DOHH2 (cell line): ENCODE measurements at regions not wholly inside any gene's neighbourhood (a gene's known extent, or its start where the extent isn't known, plus 50 kb on each side); places are given as distances from the start of the nearest gene placed in this dataset.

Experiments
- H3F3A ChIP-seq: fragments of 200-600 bp; sonication (generic), shearing (Covaris generic); 2 replicates; pipeline ENCODE4 v1.6.0; 2016; ENCODE audit warnings: antibody characterized with exemption, mild to moderate bottlenecking; ENCODE audit not compliant: control insufficient read depth, insufficient read depth
- H3K27ac ChIP-seq: fragments of 200-600 bp; sonication (generic); 2 replicates; pipeline ENCODE4 v1.5.1; 2014; ENCODE audit warnings: low read depth, mild to moderate bottlenecking, low read length, moderate library complexity
- H3K27me3 ChIP-seq: fragments of 200-600 bp; sonication (generic); 2 replicates; pipeline ENCODE4 v1.6.1; 2014; ENCODE audit warnings: mild to moderate bottlenecking, low read length, mixed read lengths; ENCODE audit not compliant: control insufficient read depth
- H3K36me3 ChIP-seq: fragments of 200-600 bp; sonication (generic); 2 replicates; pipeline ENCODE4 v1.6.1; 2014; ENCODE audit warnings: mild to moderate bottlenecking, low read length, moderate library complexity, mixed read lengths; ENCODE audit not compliant: control insufficient read depth
- H3K4me1 ChIP-seq: fragments of 200-600 bp; sonication (generic); 2 replicates; pipeline ENCODE4 v1.6.1; 2014; ENCODE audit warnings: mild to moderate bottlenecking, low read length, mixed read lengths; ENCODE audit not compliant: control insufficient read depth
- H3K4me2 ChIP-seq: fragments of 200-600 bp; sonication (generic); 2 replicates; pipeline ENCODE4 v1.6.0; 2014; ENCODE audit warnings: mild to moderate bottlenecking, low read length, moderate library complexity
- H3K4me3 ChIP-seq: fragments of 200-600 bp; sonication (generic); 2 replicates; pipeline ENCODE4 v1.5.1; 2014; ENCODE audit warnings: mild to moderate bottlenecking, low read length, mixed read lengths
- H3K79me2 ChIP-seq: fragments of 200-600 bp; sonication (generic); 2 replicates; pipeline ENCODE4 v1.6.1; 2014; ENCODE audit warnings: mild to moderate bottlenecking, low read length, mixed read lengths; ENCODE audit not compliant: control insufficient read depth
- H3K9me2 ChIP-seq: fragments of 200-600 bp; sonication (generic); replicated peaks from 2 replicates; pipeline ENCODE4 v1.6.1; 2014; ENCODE audit warnings: mild to moderate bottlenecking, low read length, mixed read lengths; ENCODE audit not compliant: control insufficient read depth
- H3K9me3 ChIP-seq: fragments of 200-600 bp; sonication (generic); 2 replicates; pipeline ENCODE4 v1.6.1; 2014; ENCODE audit warnings: antibody characterized with exemption, low read length, mixed read lengths; ENCODE audit not compliant: control insufficient read depth, insufficient read depth
- H4K20me1 ChIP-seq: fragments of 200-600 bp; sonication (generic); 2 replicates; pipeline ENCODE4 v1.6.0; 2014; ENCODE audit warnings: low read depth, mild to moderate bottlenecking, antibody characterized with exemption, low read length, moderate library complexity; ENCODE audit not compliant: control insufficient read depth, insufficient read depth
- EZH2phosphoT487 ChIP-seq: fragments of 200-600 bp; sonication (generic); IDR thresholded peaks from 2 replicates; pipeline ENCODE4 v1.6.1; 2017; ENCODE audit warnings: borderline replicate concordance, mild to moderate bottlenecking, antibody characterized with exemption, low read length, moderate library complexity, mixed read lengths
- TF ChIP-seq, protein P1 (sequence below): fragments of 200-600 bp; sonication (generic); IDR thresholded peaks from one replicate; pipeline ENCODE4 v1.5.1; 2014; ENCODE audit warnings: antibody characterized with exemption, mild to moderate bottlenecking, low read depth, low read length; ENCODE audit not compliant: poor library complexity, severe bottlenecking

DNA sequence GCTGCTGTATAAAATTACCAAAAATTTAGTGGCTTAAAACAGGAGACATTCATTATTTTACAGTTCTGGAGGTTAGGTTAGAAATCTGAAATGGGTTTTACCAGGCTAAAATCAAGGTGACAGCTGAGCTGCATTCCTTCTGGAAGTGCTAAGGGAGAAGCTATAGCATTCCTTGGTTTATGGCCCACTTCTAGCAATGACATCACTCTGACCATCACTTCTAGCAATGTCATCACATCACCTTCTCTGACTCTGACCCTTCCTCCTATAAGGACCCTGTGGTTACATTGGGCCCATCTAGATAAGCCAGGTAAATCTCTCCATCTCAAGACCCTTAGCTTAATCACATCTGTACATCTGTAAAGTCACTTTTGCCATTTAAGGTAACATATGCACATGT is 366.1 kb downstream of the EFNA5 start:
- no peak overlapping the region for H3K4me2 ChIP-seq
- peaks cover 2% of the 10 kb centered on the region; the same call in 1 of the 2 replicates for H3K9me2 ChIP-seq
- no peak overlapping the region for H3K27ac ChIP-seq
- H4K20me1 ChIP-seq = no peaks in the 10 kb centered on the region
- no peak for TF ChIP-seq EZH2phosphoT487
- TF ChIP-seq, protein P1, sequence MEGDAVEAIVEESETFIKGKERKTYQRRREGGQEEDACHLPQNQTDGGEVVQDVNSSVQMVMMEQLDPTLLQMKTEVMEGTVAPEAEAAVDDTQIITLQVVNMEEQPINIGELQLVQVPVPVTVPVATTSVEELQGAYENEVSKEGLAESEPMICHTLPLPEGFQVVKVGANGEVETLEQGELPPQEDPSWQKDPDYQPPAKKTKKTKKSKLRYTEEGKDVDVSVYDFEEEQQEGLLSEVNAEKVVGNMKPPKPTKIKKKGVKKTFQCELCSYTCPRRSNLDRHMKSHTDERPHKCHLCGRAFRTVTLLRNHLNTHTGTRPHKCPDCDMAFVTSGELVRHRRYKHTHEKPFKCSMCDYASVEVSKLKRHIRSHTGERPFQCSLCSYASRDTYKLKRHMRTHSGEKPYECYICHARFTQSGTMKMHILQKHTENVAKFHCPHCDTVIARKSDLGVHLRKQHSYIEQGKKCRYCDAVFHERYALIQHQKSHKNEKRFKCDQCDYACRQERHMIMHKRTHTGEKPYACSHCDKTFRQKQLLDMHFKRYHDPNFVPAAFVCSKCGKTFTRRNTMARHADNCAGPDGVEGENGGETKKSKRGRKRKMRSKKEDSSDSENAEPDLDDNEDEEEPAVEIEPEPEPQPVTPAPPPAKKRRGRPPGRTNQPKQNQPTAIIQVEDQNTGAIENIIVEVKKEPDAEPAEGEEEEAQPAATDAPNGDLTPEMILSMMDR = no peak
- no peaks in the 10 kb centered on the region for H3K79me2 ChIP-seq
- H3K36me3 ChIP-seq = no peaks in the 10 kb centered on the region
- no peaks in the 10 kb centered on the region for H3F3A ChIP-seq
- no peaks in the 10 kb centered on the region for H3K4me1 ChIP-seq
- H3K4me3 ChIP-seq = no peak overlapping the region
- H3K27me3 ChIP-seq = no peaks in the 10 kb centered on the region
- H3K9me3 ChIP-seq = no peaks in the 10 kb centered on the region

DNA sequence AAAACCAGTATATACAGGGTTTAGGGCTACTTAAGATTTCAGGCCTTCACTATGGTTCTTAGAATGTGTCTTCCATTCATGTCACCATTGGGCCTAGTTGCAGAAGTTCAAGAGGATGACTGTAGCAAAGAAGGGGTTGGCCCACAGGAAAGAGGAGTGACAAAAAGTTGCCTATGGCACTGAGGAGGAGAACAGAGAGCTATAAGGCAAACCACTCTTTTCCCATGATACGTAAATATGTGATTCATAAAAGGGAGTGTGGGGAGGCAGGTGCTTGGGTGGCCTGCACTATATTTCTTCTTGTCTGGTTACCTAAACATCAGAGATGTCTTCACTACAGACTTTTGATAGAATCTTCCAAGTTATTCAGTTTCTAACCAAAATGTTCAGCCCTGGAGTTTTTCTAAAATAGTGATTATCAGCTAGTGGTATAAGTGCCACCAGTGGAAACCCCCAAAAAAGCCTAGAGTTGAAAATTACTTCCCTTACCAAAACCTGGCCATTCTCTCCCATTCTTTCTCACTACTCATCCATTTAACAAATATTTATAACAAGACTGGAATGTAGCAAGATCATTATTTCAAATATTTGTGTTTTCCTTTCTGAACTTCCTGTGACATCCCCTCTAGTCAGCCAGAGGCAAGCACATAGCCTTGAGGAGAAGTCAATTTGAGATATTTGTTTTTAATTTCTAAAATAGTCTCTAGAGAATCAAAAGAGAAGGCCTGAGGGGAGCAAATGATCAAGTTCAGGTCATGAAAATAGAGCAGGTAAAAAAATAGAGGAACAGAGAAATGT is 367.4 kb downstream of the EFNA5 start:
- Histone ChIP-seq H3F3A (no peaks in the 10 kb centered on the region), H3K9me3 (no peaks in the 10 kb centered on the region), H3K27ac (no peak overlapping the region), H3K27me3 (no peaks in the 10 kb centered on the region), H3K9me2 (peaks cover 2% of the 10 kb centered on the region; the same call in 1 of the 2 replicates), H3K36me3 (no peaks in the 10 kb centered on the region), H3K4me1 (no peaks in the 10 kb centered on the region), H3K79me2 (no peaks in the 10 kb centered on the region), H3K4me3 (no peak overlapping the region), H3K4me2 (no peak overlapping the region), H4K20me1 (no peaks in the 10 kb centered on the region)
- no peak for TF ChIP-seq EZH2phosphoT487

- no peaks in the 10 kb centered on the region for H3K36me3 ChIP-seq
- H3K4me3 ChIP-seq = no peak overlapping the region
- H3K4me2 ChIP-seq = no peak overlapping the region
- peaks cover 2% of the 10 kb centered on the region; the same call in 1 of the 2 replicates for H3K9me2 ChIP-seq
- no peaks in the 10 kb centered on the region for H4K20me1 ChIP-seq
- no peaks in the 10 kb centered on the region for H3K27me3 ChIP-seq
- no peaks in the 10 kb centered on the region for H3K79me2 ChIP-seq
- no peak overlapping the region for H3K27ac ChIP-seq
- H3K4me1 ChIP-seq = no peaks in the 10 kb centered on the region
- no peaks in the 10 kb centered on the region for H3F3A ChIP-seq
- TF ChIP-seq, protein P1 = no peak
- TF ChIP-seq EZH2phosphoT487 = no peak
- H3K9me3 ChIP-seq = no peaks in the 10 kb centered on the region
These were observed 368.3 kb downstream of the EFNA5 start for GRCh38 chr5:107302441-107302840.

DNA sequence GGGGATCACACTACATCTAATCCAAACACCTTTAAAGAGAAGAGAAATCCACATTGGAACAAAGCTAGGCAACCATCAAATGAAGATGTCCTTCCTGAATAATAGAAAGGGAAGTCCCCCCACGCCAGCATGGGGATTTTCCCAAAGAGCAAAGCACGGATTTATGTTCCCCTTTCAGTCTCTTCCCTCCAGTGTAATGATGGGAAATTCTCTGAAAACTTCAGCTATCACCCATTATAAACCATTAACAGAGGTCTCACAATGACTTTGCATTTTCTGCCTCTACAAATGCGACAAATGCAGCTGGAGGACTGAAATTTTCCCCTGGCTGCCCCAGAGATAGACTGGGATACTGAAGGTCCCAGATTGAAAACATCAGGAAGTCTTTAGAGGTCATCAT is 368.7 kb downstream of the EFNA5 start:
- Histone ChIP-seq H3K9me2 (0 out of 2 replicates have a peak, but pooled peaks cover under 1% of the 10 kb centered on the region), H3F3A (no peaks in the 10 kb centered on the region), H3K27me3 (no peaks in the 10 kb centered on the region), H3K4me3 (no peak overlapping the region), H3K79me2 (no peaks in the 10 kb centered on the region), H3K27ac (no peak overlapping the region), H3K36me3 (no peaks in the 10 kb centered on the region), H3K4me1 (no peaks in the 10 kb centered on the region), H3K9me3 (no peaks in the 10 kb centered on the region), H4K20me1 (no peaks in the 10 kb centered on the region), H3K4me2 (no peak overlapping the region)
- TF ChIP-seq EZH2phosphoT487 = no peak
